NCI-H2107 treated with DMSO at 0.1 percent for 48 hours (cell line): ENCODE measurements at regions not wholly inside any gene's neighbourhood (a gene's known extent, or its start where the extent isn't known, plus 50 kb on each side); places are given as distances from the start of the nearest gene placed in this dataset.

ENCODE experiments used
- DNase-seq: peaks from one replicate; lab custom pipeline; 2025; ENCODE audit not compliant: unreplicated experiment; lab: John Stamatoyannopoulos, UW

GRCh38 chr1:221449801-221450470 lies 292.0 kb downstream of the DUSP10 start:
- no peak for DNase-seq

- DNase-seq, result no peak
These were observed 290.1 kb downstream of the DUSP10 start for GRCh38 chr1:221451741-221452140.

GRCh38 chr1:221454096-221454495 lies 287.8 kb downstream of the DUSP10 start:
- DNase-seq, result no peak

DNA sequence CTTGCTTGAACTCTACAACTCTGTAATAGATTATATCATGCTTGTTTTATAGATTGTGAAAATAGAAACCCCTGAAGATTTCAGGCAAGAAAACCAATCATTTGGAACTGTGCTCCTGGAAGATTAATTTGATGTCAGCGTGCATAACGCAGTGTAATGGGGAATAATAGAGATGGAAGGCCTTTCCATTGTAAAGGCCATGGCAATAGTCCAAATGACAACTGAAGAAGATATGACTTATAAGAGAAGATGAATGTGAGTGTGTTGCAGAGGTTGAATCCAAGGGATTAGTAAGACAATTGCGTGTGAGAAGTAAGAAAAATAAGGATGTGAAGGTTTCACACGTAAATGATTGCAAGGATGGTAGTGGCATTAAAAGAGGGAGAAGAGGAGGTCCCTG lies 285.0 kb downstream of the DUSP10 start:
- no peak for DNase-seq

- DNase-seq, result no peak
These were observed 284.0 kb downstream of the DUSP10 start for GRCh38 chr1:221457685-221458446.

GRCh38 chr1:221458447-221459156 lies 283.3 kb downstream of the DUSP10 start:
- peak; percentile 3 for DNase-seq

DNA sequence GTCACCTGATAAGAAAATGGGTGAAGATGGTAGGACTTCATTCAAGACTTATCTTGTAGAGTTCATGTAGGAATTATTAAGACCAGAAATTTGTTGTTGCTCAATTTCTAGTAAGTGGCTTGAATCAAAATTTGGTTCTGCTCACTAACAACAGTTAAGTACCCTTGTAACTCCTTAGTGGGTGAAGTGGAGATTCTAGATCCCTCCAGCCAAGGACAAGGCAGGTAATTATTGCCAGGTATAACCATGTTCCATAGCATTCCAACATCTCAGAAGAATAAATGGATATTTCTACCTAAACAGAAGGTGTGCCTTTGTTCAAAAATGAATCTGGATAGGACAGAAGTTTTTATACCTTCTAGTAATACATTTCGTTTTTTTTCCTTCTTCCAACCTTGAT lies 282.3 kb downstream of the DUSP10 start:
- no peak for DNase-seq

DNA sequence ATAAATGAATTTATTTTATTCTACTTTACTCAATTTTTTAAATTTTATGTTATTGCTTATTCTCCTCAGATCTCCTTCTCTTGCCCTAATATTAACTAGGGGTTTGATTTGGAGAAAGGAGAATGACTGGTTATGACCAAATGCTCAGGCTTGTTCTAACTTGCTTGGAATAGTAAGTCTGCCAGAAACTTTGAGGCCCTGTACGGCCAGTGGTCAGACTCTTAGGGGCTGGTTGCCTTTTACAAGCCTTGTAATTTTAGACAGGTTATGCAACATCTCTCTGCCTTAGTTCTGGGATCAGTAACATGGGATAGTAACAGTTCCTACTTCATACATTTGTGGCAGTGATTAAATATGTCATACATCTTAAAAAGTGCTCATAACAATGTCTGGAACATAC lies 279.5 kb downstream of the DUSP10 start:
- no peak for DNase-seq

DNA sequence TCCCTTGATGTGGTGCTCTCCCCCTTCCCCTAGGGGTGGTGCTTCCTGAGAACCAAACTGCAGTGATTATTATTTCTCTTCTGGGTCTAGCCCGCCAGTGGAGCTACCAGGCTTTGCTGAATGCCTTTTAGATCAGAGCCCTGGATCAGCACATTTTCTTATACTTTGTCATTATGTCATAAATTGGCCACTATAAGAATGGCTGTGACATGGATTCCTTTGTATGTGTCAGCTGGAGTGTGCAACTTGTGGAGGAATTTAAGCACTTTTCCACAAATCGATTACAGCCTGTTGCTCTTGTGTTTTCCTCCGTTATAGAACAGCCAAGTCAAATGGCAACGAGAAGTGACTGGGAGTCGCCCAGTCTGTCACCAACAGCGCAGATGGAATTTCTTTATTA lies 273.3 kb downstream of the DUSP10 start:
- no peak for DNase-seq

- DNase-seq, result no peak
These were observed 272.4 kb downstream of the DUSP10 start for GRCh38 chr1:221469476-221469875.

DNA sequence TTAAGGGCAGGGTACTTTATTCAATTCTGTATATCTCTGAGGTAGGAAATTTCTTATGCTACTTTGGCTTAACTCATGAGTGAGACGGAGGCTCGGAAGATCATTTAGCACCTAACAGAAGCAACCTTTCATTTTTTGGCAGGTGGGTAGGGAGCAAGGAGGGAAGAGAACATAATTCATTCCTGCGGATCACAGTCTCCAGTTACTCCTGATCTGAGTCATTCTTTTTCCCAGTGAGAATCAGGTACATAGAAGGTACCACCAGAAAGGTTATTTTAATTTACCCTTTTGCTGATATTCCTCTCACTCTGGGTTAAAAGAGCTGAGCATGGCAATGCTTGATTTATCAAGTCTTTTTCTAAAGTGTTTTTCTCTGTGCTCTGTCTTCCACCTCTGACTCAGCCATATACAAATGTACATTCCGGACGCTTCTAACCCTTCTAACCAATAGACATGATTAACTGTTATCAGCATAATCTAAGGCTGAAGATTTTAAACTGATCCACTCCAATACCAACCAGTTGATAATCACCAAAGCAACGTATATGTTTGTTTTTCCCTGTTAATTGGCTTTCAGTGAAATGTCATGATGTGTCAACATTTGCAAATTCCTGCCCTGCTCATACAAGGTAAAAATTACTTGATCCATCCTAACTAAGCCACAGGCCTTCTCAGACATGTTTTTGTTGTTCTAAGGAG lies 271.7 kb downstream of the DUSP10 start:
- DNase-seq, result no peak

GRCh38 chr1:221473411-221473810 lies 268.5 kb downstream of the DUSP10 start:
- DNase-seq, result no peak

GRCh38 chr1:221477252-221477651 lies 264.6 kb downstream of the DUSP10 start:
- no peak for DNase-seq

GRCh38 chr1:221478050-221478949 lies 263.6 kb downstream of the DUSP10 start:
- peak; percentile 16 for DNase-seq

GRCh38 chr1:221487781-221488524 lies 253.9 kb downstream of the DUSP10 start:
- no peak for DNase-seq

DNA sequence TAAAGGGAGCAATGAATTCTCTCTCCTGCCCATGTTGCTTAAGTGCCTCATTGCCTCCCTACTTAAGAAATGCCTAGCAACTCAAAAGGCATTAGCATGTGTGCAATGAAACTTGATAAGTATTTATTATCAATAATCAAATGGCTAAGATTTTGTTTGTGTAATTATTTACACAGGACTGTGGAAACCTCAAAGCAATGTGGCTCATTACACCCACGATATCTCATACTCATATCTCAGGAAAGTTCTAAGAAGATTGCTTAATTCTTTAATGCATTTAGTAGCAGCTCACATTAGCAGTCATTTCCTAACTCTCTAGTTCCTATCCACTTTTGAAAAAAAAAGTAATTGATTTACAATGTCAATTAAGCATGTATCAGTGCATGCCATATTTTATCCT lies 253.3 kb downstream of the DUSP10 start:
- no peak for DNase-seq

DNA sequence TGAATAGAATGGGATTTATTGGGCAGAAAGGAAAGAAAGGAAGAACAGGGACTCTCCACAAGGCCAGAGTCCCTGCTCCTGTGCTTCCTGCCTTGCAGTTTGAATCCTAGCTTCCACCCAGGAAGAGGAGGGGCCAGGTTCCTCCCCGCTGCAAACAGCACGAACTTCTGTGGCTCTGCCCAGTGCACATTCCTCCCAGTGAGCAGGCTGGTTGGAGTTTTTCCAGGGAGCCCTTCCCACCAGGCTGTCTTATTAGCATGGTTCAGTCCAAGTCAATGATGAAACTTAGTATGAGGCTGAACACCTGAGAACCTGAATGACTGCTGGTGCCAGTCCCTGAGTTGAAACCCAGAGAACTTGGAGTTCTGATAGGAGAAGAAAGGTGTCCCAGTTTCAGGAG lies 247.2 kb downstream of the DUSP10 start:
- no peak for DNase-seq

DNA sequence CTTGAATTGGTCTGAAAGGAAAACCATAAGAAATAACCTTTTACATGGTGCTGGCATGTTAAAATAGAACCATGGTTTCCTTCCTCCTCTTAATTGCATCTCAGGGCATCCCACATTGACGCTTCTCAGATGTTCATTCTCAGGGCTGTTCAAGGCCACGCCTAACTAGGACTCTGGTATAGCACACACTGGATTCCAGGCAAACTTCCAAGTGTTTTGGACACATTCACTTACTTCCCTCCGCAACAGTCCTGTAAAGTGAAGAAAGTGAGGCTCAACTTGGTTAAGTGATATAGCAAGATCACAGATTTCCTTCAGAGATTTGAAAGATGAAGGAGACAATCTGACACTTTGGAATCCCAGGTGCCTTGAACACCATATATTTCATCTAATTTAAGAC lies 244.8 kb downstream of the DUSP10 start:
- no peak for DNase-seq

- DNase-seq, result no peak
These were observed 238.6 kb downstream of the DUSP10 start for GRCh38 chr1:221503268-221503667.
